Heart right ventricle (tissue), 16 donors: ENCODE measurements at regions not wholly inside any gene's neighbourhood (a gene's known extent, or its start where the extent isn't known, plus 50 kb on each side); places are given as distances from the start of the nearest gene placed in this dataset.
A peak's percentile ranks its signal among the peaks of the same experiment; 100 is the strongest.

ENCODE experiments used
- ATAC-seq, 8 donors: fragments of 200-7000 bp; cut with Tn5 transposase; one replicate each; pipeline ENCODE4 v1.9.1; 2020; ENCODE audit warnings: mild to moderate bottlenecking in 8 of 8, moderate library complexity in 8 of 8, moderate number of reproducible peaks in 1 of 8
- DNase-seq, 2 donors: peaks; one replicate each; pipeline ENCODE4 v3.0.0-alpha.2; 2020
- H3K27ac ChIP-seq, 10 donors: fragments of 200-600 bp; sonication (generic) in 2 of 10; one replicate each; pipeline versions ENCODE4 v1.5.0 to v1.8.0; 2020 to 2022; ENCODE audit warnings: mild to moderate bottlenecking in 3 of 10
- H3K27me3 ChIP-seq, 7 donors: fragments of 200-600 bp; one replicate each; pipeline ENCODE4 v1.8.0; 2021 to 2022; ENCODE audit warnings: mild to moderate bottlenecking in 2 of 7
- H3K36me3 ChIP-seq, 9 donors: fragments of 200-600 bp; sonication (generic) in 1 of 9; one replicate each; pipeline versions ENCODE4 v1.5.0 to v1.8.0; 2020 to 2022; ENCODE audit warnings: mild to moderate bottlenecking in 2 of 9
- H3K4me1 ChIP-seq, 9 donors: fragments of 200-600 bp; sonication (generic) in 1 of 9; one replicate each; pipeline versions ENCODE4 v1.5.0 to v1.8.0; 2020 to 2022; ENCODE audit warnings: mild to moderate bottlenecking in 4 of 9
- H3K4me3 ChIP-seq, 10 donors: fragments of 200-600 bp; sonication (generic) in 2 of 10; one replicate each; pipeline versions ENCODE4 v1.5.0 to v1.8.0; 2020 to 2022; ENCODE audit warnings: mild to moderate bottlenecking in 7 of 10, moderate library complexity in 2 of 10
- H3K9me3 ChIP-seq, 11 donors: fragments of 200-600 bp in 10 of 11; sonication (generic) in 2 of 11; one replicate each; pipeline versions ENCODE4 v1.5.0 to v1.8.0; 2013 to 2022; ENCODE audit warnings: mild to moderate bottlenecking in 2 of 11, control low read depth in 1 of 11, moderate library complexity in 1 of 11
- whole genome bisulfite sequencing, 2 donors: extraction: QIAGEN DNeasy Blood & Tissue Kit; methylation state at CpG; one replicate each; pipeline ENCODE4 v1.1.7; 2013; ENCODE audit warnings: inconsistent platforms in 1 of 2; 5-methylcytosine and 5-hydroxymethylcytosine counted together
- intact Hi-C, 10 donors: fragments of 100-400 bp; cut with DNase I; formaldehyde crosslinking; loops; one replicate each; pipeline versions ENCODE4 v1.11.1 to v1.14.2; 2022
- TF ChIP-seq, protein P1 (sequence below), 9 donors: fragments of 200-600 bp; sonication (generic) in 2 of 9; IDR thresholded peaks; one replicate each; pipeline versions ENCODE4 v1.5.0 to v1.8.0; 2021 to 2022; ENCODE audit warnings: antibody characterized with exemption in 9 of 9, mild to moderate bottlenecking in 5 of 9, moderate library complexity in 1 of 9
- donor health status: Arrhythmogenic right ventricular cardiomyopathy.
- donor health status: ischemic (EF 13 %, LVEDD 7.1; RV severe dilation, severe dysfunction).
- donor health status: healthy with polysubstance abuse.
- donor health status: DM: no; HTN: yes; CAD: no.
- donor health status: DM: no; HTN: no; CAD: no.
- donor health status: ischemic (EF 25% LVEDD 6.9; RV normal size, moderate dysfunction).
- donor health status: ischemic (EF 25% LVEDD 5.7; RV mildly dilated, moderate dysfunction).
- donor health status: healthy.
- donor health status: DM: yes; HTN: yes; CAD: no.
- donor health status: Ischemic cardiomyopathy.
- donor health status: ischemic (EF 35%, LVEDD 5.7; RV mildly dilated, moderate dysfunction).
- donor health status: nonischemic (EF 11% LVEDD 7.7; RV severe dilation, severe dysfunction).
- donor health status: DM: yes; HTN: yes; CAD: no.
- donor health status: PGD.
- donor health status: ischemic (EF 29% LVEDD 5.4; RV normal size, mild dysfunction).
- donor health status: nonischemic (EF 23%, LVEDD 6.1; RV moderate dilation, normal function).

- no peak for ATAC-seq
These were observed 136.3 kb upstream of the SPRY4 start for GRCh38 chr5:142461028-142461590.

GRCh38 chr5:142459209-142459608 lies 134.4 kb upstream of the SPRY4 start:
- no peak for DNase-seq
- Histone ChIP-seq H3K4me3 (no peak overlapping the region), H3K36me3 (no peaks in the 10 kb centered on the region), H3K27ac (no peak overlapping the region), H3K4me1 (peaks cover 0 to 6% (median 2%) of the 10 kb centered on the region in 9 donors), H3K9me3 (peaks cover 0 to 13% (median 0%) of the 10 kb centered on the region in 11 donors), H3K27me3 (no peaks in the 10 kb centered on the region)
- WGBS, 2 donors: 92 to 100% methylated on average over 1 of the region's 1 CpG
- no peak for ATAC-seq
- intact Hi-C loops: no loop called here
- TF ChIP-seq, protein P1, sequence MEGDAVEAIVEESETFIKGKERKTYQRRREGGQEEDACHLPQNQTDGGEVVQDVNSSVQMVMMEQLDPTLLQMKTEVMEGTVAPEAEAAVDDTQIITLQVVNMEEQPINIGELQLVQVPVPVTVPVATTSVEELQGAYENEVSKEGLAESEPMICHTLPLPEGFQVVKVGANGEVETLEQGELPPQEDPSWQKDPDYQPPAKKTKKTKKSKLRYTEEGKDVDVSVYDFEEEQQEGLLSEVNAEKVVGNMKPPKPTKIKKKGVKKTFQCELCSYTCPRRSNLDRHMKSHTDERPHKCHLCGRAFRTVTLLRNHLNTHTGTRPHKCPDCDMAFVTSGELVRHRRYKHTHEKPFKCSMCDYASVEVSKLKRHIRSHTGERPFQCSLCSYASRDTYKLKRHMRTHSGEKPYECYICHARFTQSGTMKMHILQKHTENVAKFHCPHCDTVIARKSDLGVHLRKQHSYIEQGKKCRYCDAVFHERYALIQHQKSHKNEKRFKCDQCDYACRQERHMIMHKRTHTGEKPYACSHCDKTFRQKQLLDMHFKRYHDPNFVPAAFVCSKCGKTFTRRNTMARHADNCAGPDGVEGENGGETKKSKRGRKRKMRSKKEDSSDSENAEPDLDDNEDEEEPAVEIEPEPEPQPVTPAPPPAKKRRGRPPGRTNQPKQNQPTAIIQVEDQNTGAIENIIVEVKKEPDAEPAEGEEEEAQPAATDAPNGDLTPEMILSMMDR (IDR thresholded peaks at IDR 0.05): no peak

More at GRCh38 chr5:142461028-142461590, 136.3 kb upstream of the SPRY4 start:
- no peak overlapping the region for H3K27ac ChIP-seq
- H3K9me3 ChIP-seq: peaks cover 0 to 5% (median 0%) of the 10 kb centered on the region in 11 donors
- TF ChIP-seq, protein P1 (IDR thresholded peaks at IDR 0.05): no peak
- 86 to 90% methylated on average over 5 of the region's 5 CpGs for WGBS, 2 donors
- intact Hi-C loops: no loop called here
- H3K27me3 ChIP-seq: no peaks in the 10 kb centered on the region
- H3K36me3 ChIP-seq: no peaks in the 10 kb centered on the region
- peaks cover 0 to 2% (median 0%) of the 10 kb centered on the region in 9 donors for H3K4me1 ChIP-seq
- DNase-seq: no peak
- H3K4me3 ChIP-seq: no peak overlapping the region

DNA sequence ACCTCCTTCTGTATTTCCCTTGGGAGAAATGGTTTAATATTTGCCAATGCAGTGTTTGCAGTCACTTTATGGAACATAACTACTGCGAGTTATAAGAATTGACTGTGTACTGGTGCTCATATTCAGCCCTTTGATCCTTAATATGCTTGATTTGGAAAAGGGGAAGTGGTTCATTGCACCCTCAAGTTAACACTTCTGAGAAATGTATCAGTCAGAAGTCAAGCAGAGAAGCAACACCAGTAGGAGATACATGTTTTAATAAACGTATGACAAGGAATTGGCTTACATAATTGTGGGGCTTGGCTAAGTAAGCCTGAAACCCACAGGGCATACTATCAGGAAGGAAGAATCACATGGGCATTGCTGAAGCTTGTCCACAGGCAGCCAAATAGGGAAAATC lies 131.0 kb upstream of the SPRY4 start:
- Histone ChIP-seq H3K27ac (no peak overlapping the region), H3K4me3 (no peak overlapping the region), H3K4me1 (peaks cover 0 to 17% (median 7%) of the 10 kb centered on the region in 9 donors), H3K36me3 (no peaks in the 10 kb centered on the region), H3K9me3 (peaks cover 0 to 13% (median 0%) of the 10 kb centered on the region in 11 donors), H3K27me3 (no peaks in the 10 kb centered on the region)
- TF ChIP-seq, protein P1 (IDR thresholded peaks at IDR 0.05): no peak
- WGBS, 2 donors: 63 to 96% methylated on average over 2 of the region's 2 CpGs
- intact Hi-C loops: no loop called here
- no peak for DNase-seq
- no peak for ATAC-seq

- DNase-seq (no peak), ATAC-seq (peak in 6 of 8 donors; percentile 47 to 79 (median 68))
- H3K9me3 ChIP-seq: peaks cover 0 to 16% (median 0%) of the 10 kb centered on the region in 11 donors
- H3K4me1 ChIP-seq: peaks cover 0 to 17% (median 7%) of the 10 kb centered on the region in 9 donors
- 41 to 47% methylated on average over 7 of the region's 7 CpGs for WGBS, 2 donors
- H3K27ac ChIP-seq: peak overlapping the region in 5 of 10 donors; percentile 23 to 74 (median 51)
- no peaks in the 10 kb centered on the region for H3K27me3 ChIP-seq
- peak overlapping the region in 1 of 10 donors; percentile 19 for H3K4me3 ChIP-seq
- intact Hi-C loops: no loop called here
- TF ChIP-seq, protein P1 (IDR thresholded peaks at IDR 0.05): no peak
- H3K36me3 ChIP-seq: no peaks in the 10 kb centered on the region
These were observed 129.1 kb upstream of the SPRY4 start for GRCh38 chr5:142453932-142454331.
